ENCODE measurements at regions not wholly inside any gene's neighbourhood (a gene's known extent, or its start where the extent isn't known, plus 50 kb on each side); places are given as distances from the start of the nearest gene placed in this dataset.

DNA sequence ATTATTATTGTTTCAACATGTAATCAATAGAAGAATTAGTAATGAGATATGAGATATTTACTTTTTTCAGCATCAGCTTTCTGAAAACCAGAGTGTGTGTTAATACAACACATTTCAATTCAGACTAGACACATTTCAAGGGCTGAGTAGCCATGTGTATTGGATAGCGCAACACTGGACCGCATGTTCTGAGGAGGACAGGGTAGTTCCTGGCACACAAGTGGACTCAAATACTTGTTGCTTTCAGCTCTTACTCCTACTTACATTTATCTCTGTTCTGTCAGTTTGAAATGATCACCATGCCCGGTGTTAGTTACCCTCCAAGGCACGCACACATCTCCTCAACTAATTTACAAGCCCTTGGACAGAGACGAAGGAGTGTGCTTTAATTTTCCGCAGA is 126.6 kb downstream of the SLC24A2 start:
- Histone ChIP-seq H3K36me3 (replicated peaks; ENCODE audit: insufficient read depth, low read length) (no peaks in the 10 kb centered on the region), H3K9ac (ENCODE audit: low read length) (no peak overlapping the region)

DNA sequence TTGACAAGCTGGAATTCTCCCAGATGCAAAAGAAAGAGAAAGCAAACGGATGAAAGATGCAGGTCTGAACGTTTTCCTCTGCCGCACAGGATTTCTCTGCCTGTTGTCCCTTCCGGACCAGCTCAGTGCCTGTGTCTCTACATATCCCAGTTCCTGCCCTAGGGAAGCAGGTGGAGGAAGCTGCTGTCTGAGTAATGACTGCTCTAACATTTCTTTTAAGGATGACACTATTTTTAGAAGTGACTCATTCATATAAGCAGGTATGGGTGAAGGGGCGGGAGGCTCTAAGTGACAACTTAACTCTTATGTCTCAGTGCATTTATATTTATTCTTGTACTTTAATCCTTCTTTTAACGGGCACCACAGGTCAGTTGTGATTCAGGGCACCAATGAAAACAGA is 128.8 kb downstream of the SLC24A2 start:
- H3K27ac ChIP-seq (ENCODE audit: low read length): no peak overlapping the region
- no peaks in the 10 kb centered on the region for H3K9me2 ChIP-seq (replicated peaks; ENCODE audit: insufficient read depth, low read length)
- H3K4me3 ChIP-seq (ENCODE audit: low read length): no peak overlapping the region
- peaks cover 3% of the 10 kb centered on the region; the same call in 1 of the 2 replicates for H3K4me1 ChIP-seq (ENCODE audit: low read length)
- no peak overlapping the region for H2AFZ ChIP-seq (ENCODE audit: low read length)
- no peaks in the 10 kb centered on the region for H3F3A ChIP-seq (ENCODE audit: insufficient read depth, low read length)
- H3K9me3 ChIP-seq (replicated peaks; ENCODE audit: insufficient read depth, low read length): no peaks in the 10 kb centered on the region
- no peak for DNase-seq
- H3K9ac ChIP-seq (ENCODE audit: low read length): no peak overlapping the region
- H4K20me1 ChIP-seq (ENCODE audit: insufficient read depth, low read length): no peaks in the 10 kb centered on the region
- no peak for TF ChIP-seq EZH2 (optimal IDR thresholded peaks at IDR 0.05; ENCODE audit: low read depth, low read length)
- TF ChIP-seq EZH2phosphoT487 (IDR thresholded peaks at IDR 0.05; ENCODE audit: low read length): no peak
- TF ChIP-seq CTCF (IDR thresholded peaks at IDR 0.05; ENCODE audit: low read length): no peak
- H3K36me3 ChIP-seq (replicated peaks; ENCODE audit: insufficient read depth, low read length): no peaks in the 10 kb centered on the region
- no peaks in the 10 kb centered on the region for H3K79me2 ChIP-seq (ENCODE audit: low read length)
- H3K27me3 ChIP-seq (replicated peaks; ENCODE audit: insufficient read depth, low read length): no peaks in the 10 kb centered on the region
- no peak overlapping the region for H3K4me2 ChIP-seq (ENCODE audit: low read depth, low read length)

More for the DNA sequence above, 126.6 kb downstream of the SLC24A2 start:
- Histone ChIP-seq H3K9me2 (replicated peaks; ENCODE audit: insufficient read depth, low read length) (no peaks in the 10 kb centered on the region), H3K79me2 (ENCODE audit: low read length) (no peaks in the 10 kb centered on the region), H2AFZ (ENCODE audit: low read length) (no peak overlapping the region), H4K20me1 (ENCODE audit: insufficient read depth, low read length) (no peaks in the 10 kb centered on the region), H3K9me3 (replicated peaks; ENCODE audit: insufficient read depth, low read length) (no peaks in the 10 kb centered on the region), H3K4me1 (ENCODE audit: low read length) (peaks cover 4% of the 10 kb centered on the region; the same call in 1 of the 2 replicates), H3K4me3 (ENCODE audit: low read length) (no peak overlapping the region), H3F3A (ENCODE audit: insufficient read depth, low read length) (no peaks in the 10 kb centered on the region), H3K27ac (ENCODE audit: low read length) (no peak overlapping the region), H3K27me3 (replicated peaks; ENCODE audit: insufficient read depth, low read length) (no peaks in the 10 kb centered on the region), H3K4me2 (ENCODE audit: low read depth, low read length) (no peak overlapping the region)
- DNase-seq: no peak
- TF ChIP-seq EZH2 (optimal IDR thresholded peaks at IDR 0.05; ENCODE audit: low read depth, low read length) (no peak), EZH2phosphoT487 (IDR thresholded peaks at IDR 0.05; ENCODE audit: low read length) (no peak), CTCF (IDR thresholded peaks at IDR 0.05; ENCODE audit: low read length) (no peak)

DNA sequence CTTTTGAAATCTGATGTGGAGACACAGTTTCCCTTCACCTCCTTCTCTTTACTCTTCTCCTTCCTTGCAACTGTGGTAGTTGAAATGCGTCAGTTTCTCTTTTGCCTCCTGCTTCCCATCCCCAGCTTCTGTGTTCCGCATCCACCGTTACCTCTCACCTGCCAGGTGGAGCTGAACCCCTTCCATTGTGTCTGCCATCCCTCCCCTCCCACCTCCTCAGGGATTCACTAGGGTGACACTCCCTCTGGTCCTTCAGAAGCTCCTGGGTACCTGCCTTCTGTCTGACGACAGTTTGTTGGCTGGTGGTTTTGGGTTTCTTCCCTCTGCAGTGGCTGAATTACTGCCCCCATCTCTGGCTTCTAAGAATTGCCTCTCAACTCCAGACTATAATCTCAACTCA is 132.1 kb downstream of the SLC24A2 start:
- Histone ChIP-seq H3K9me2 (replicated peaks; ENCODE audit: insufficient read depth, low read length) (no peaks in the 10 kb centered on the region), H3K4me1 (ENCODE audit: low read length) (no peaks in the 10 kb centered on the region), H3K27ac (ENCODE audit: low read length) (no peak overlapping the region), H3K79me2 (ENCODE audit: low read length) (no peaks in the 10 kb centered on the region), H3K9ac (ENCODE audit: low read length) (no peak overlapping the region), H3K4me2 (ENCODE audit: low read depth, low read length) (no peak overlapping the region), H3K36me3 (replicated peaks; ENCODE audit: insufficient read depth, low read length) (no peaks in the 10 kb centered on the region), H2AFZ (ENCODE audit: low read length) (no peak overlapping the region), H4K20me1 (ENCODE audit: insufficient read depth, low read length) (no peaks in the 10 kb centered on the region), H3K4me3 (ENCODE audit: low read length) (no peak overlapping the region), H3K27me3 (replicated peaks; ENCODE audit: insufficient read depth, low read length) (no peaks in the 10 kb centered on the region), H3K9me3 (replicated peaks; ENCODE audit: insufficient read depth, low read length) (no peaks in the 10 kb centered on the region), H3F3A (ENCODE audit: insufficient read depth, low read length) (no peaks in the 10 kb centered on the region)
- TF ChIP-seq CTCF (IDR thresholded peaks at IDR 0.05; ENCODE audit: low read length): no peak
- no peak for TF ChIP-seq EZH2 (optimal IDR thresholded peaks at IDR 0.05; ENCODE audit: low read depth, low read length)
- no peak for TF ChIP-seq EZH2phosphoT487 (IDR thresholded peaks at IDR 0.05; ENCODE audit: low read length)
- no peak for DNase-seq

Data from MM.1S (cell line).